SW 1271 (cell line): ENCODE measurements at regions not wholly inside any gene's neighbourhood (a gene's known extent, or its start where the extent isn't known, plus 50 kb on each side); places are given as distances from the start of the nearest gene placed in this dataset.
"Not testable (repeated sequence)": the region's sequence is repeated elsewhere in the genome, so short reads cannot be mapped to it uniquely, and the experiment has no call there.

Experiments used
- DNase-seq, 2 experiments: peaks; one replicate each; lab custom pipeline; 2025; lab: John Stamatoyannopoulos, UW

DNA sequence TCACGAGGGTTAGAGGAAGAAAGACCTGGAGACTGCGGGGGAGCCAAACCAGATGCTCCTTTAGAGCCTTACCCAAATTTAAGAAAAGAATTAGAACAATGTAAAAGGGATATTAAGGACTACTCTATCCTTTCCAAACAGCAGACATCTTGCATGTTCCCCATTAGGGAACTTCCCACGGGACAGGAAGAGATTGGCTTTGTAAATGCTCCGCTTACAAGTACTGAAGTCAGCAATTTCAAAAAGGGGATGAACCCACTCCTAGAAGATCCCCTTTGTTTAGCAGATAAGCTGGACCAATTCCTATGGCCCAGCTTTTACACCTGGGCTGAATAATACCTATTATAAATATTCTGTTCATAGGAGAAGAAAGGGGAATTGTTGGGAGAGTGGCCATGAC lies 74.2 kb downstream of the APOBEC1 start:
- no peak for DNase-seq

DNA sequence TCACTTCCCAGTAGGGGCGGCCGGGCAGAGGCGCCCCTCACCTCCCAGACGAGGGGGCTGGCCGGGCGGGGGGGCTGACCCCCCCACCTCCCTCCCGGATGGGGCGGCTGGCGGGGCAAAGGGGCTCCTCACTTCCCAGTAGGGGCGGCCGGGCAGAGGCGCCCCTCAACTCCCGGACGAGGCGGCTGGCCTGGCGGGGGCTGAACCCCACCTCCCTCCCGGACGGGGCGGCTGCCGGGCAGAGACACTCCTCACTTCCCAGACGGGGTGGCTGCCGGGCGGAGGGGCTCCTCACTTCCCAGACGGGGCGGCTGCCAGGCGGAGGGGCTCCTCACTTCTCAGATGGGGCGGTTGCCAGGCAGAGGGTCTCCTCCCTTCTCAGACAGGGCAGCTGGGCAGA lies 75.6 kb downstream of the APOBEC1 start:
- DNase-seq, result not testable (repeated sequence)

DNA sequence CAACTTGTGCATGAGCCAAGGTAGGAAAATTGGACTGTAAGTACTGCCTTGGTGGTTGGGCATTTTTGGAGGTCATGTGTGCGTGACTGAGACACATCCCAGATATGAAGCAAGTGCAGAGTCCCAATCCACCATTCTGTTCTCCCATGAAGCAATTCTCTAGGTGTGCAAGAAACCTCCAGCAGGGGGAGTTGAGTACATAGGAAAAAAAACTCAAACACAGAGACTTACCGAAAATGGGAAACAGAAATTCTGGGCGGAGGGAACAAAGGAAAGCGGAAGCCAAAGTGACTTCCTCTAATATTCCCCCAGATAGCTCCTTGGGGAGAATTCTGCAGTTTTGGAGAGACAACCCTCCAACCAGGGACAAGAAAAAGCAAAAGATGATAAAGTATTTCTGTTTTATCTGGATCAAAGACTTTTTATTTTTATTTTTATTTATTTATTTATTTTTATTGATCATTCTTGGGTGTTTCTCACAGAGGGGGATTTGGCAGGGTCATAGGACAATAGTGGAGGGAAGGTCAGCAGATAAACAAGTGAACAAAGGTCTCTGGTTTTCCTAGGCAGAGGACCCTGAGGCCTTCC lies 76.9 kb downstream of the APOBEC1 start:
- peak; percentile 28 to 65 for DNase-seq

DNA sequence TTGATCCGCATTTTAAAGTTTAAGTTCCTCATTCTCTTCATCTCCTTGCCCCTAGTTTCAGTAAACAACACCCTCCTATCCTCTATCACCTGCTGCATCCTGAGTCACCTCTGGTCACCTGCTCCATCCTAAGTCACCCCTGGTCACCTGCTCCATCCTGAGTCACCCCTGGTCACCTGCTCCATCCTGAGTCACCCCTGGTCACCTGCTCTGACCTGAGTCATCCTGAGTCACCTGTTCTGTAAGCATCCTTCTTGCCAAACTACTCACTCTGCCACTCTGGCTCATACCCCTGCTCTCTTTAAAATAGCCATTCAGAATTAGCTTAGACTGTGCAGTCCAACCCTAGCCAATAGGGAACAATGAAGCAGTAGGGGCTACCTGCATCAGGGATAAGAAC lies 80.6 kb upstream of the CD163 start:
- DNase-seq, result not testable (repeated sequence)

DNA sequence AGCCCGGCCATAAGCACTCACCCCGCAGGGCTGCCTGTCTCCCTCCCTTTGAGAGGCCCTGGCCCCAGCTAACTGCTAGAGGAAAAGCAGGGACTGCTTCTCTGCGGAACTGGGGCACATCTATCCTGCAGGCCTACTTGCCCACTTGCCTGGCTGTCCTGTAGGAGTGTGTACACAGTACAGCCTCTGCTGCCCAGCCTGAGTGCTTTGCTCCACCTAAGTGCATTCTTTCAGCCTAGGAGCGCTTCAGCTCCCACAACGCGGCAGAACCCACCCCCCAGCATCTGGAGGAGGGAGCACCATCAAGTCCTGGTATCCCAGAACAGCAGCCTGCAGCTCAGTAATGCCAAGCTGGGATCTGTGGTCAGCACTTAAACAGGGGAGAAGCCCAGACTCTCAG lies 79.9 kb upstream of the CD163 start:
- DNase-seq, result no peak

DNA sequence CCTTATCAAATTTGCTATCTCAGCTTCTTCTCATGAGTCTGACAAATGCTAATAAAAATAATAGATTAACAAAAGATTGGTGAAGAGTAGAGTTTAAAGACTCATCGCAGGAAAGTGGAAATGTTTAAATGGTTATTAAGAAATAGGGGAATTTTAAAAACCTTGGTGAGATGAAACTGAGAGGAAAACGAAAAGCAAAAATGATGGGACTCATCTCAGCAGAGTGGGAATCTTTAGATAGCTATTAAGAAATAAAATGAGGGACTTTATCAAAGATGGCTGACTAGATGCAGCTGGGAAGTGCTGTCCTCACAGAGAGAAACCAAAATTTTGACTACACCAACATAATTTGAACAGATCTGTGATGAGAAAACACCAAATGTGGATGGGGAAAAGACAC lies 79.2 kb upstream of the CD163 start:
- DNase-seq, result no peak

DNA sequence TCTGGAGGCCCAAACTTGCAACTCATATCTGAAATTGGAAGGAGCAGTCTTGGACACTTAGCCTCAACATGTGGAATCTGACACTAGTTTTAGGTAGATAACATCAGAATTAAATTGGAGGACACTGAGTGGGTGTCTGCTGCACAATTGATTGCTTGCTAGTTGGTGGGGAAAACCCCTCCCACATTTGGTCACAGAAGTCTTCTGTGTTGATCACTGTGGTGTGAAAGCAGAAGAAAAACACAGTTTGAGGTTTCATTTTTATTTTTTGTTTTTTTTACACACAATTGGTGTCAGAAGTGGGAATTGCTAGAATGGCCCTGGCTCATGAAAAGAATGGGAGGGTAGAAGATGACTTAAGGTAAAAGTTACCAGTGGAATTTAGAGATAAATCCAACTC lies 78.0 kb upstream of the CD163 start:
- DNase-seq, result no peak

DNA sequence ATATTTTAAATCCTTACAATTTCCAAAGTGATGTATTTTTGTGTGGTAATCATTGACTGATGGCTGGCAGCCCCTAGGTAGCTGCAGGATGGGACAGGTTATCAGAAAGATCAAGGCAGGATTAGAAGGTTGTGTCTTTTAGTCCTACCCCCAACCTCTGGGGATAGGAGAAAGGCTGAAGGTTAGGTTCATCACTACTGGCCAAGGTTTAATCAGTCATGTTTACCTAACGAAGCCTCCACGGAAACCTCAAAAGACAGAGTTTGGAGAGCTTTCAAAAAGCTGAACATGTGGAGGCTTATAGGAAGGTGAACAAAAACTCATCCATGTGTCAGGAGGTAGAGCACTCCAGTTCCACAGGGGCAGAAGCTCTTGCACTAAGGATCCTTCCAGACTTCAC lies 77.5 kb upstream of the CD163 start:
- DNase-seq, result no peak

DNA sequence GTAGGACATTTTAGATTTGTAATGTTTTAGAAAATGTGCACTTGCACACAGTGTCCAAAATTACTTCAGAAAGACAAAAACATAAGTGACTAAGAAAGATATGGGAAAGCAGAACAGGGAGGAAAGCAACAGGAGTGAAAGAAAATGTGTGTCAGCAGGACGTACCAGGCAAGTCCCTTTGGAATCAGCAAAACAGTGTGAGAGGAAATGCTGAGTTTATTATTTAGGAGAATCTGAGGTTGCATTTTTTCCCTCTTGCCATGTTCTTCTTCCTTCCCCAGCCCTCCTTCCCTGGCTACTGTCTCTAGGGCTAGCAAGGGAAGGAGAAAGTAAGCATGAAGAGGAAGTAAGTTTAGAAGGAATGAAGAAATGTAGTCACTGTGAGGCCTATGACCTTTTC lies 67.7 kb upstream of the CD163 start:
- DNase-seq, result no peak

DNA sequence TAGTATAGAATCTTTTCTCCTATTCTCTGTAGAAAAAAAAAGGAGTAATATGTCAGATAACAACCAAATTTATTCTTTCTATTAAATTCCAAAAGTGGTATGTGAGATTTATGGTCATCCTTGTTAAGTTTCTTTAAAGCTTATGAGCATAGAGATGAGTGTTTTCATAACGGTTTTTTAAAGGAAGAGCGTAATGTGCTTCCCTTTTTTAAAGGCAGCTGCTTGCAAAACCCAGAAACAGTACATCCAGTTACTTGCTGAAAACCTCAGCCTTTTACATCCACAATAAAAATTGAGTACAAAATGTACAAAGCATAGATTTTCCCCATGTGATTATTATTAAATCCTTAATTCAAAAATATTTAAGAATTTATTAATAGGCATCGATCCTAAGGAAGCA lies 53.6 kb upstream of the CD163 start:
- DNase-seq, result no peak

DNA sequence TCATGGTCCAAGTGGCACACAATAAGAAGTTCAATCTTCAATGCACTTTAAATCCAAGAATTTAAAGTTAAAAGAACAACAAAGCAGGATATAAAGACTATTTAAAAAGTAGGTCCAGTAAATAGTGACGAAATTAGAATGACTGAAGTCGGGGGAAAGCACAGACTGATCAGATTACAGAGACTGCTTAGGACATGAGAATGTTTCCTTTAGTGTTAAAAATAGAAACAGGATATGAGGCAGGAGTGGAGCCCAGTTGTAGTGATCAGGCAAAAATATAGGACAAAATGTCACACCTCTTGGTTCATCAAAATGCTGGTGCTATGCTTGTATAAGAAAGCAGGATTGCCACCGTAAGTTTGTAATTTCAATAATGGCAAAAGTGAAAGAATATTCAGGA lies 52.2 kb upstream of the CD163 start:
- peak in 1 of 2 experiments; percentile 78 for DNase-seq

DNA sequence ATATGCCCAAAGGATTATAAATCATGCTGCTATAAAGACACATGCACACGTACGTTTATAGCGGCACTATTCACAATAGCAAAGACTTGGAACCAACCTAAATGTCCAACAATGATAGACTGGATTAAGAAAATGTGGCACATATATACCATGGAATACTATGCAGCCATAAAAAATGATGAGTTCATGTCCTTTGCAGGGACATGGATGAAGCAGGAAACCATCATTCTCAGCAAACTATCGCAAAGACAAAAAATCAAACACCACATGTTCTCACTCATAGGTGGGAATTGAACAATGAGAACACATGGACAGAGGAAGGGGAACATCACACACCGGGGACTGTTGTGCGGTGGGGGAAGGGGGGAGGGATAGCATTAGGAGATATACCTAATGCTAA lies 51.3 kb upstream of the CD163 start:
- not testable (repeated sequence) for DNase-seq
